Heart left ventricle (tissue), 16 donors: ENCODE measurements at regions not wholly inside any gene's neighbourhood (a gene's known extent, or its start where the extent isn't known, plus 50 kb on each side); places are given as distances from the start of the nearest gene placed in this dataset.

Source experiments
- ATAC-seq, 4 donors: fragments of 200-7000 bp; cut with Tn5 transposase; one replicate each; pipeline ENCODE4 v1.9.1; 2020 to 2022; ENCODE audit warnings: moderate library complexity in 4 of 4, mild to moderate bottlenecking in 3 of 4, moderate number of reproducible peaks in 1 of 4
- DNase-seq, 5 donors: peaks; one replicate each; pipeline ENCODE4 v3.0.0-alpha.2; 2020
- H3K27ac ChIP-seq, 12 donors: fragments of 200-600 bp; sonication (generic) in 4 of 12; one replicate each; pipeline versions ENCODE4 v1.5.0 to v1.8.0; 2016 to 2022; ENCODE audit warnings: mild to moderate bottlenecking in 2 of 12
- H3K27me3 ChIP-seq, 9 donors: fragments of 200-600 bp; sonication (generic) in 2 of 9; one replicate each; pipeline versions ENCODE4 v1.5.1 to v1.8.0; 2016 to 2022; ENCODE audit warnings: mild to moderate bottlenecking in 3 of 9
- H3K36me3 ChIP-seq, 9 donors: fragments of 200-600 bp; sonication (generic) in 2 of 9; one replicate each; pipeline versions ENCODE4 v1.5.0 to v1.8.0; 2018 to 2022; ENCODE audit warnings: mild to moderate bottlenecking in 2 of 9
- H3K4me1 ChIP-seq, 12 donors: fragments of 200-600 bp; sonication (generic) in 4 of 12; one replicate each; pipeline versions ENCODE4 v1.5.0 to v1.8.0; 2016 to 2022; ENCODE audit warnings: mild to moderate bottlenecking in 3 of 12
- H3K4me3 ChIP-seq, 12 donors: fragments of 200-600 bp; sonication (generic) in 4 of 12; one replicate each; pipeline versions ENCODE4 v1.5.0 to v1.8.0; 2017 to 2022; ENCODE audit warnings: mild to moderate bottlenecking in 9 of 12, moderate library complexity in 4 of 12
- H3K9me3 ChIP-seq, 12 donors: fragments of 200-600 bp; sonication (generic) in 4 of 12; one replicate each; pipeline versions ENCODE4 v1.5.0 to v1.8.0; 2016 to 2022; ENCODE audit warnings: mild to moderate bottlenecking in 1 of 12
- POLR2A ChIP-seq, 2 donors: fragments of 450-650 bp; IDR thresholded peaks; one replicate each; pipeline ENCODE4 v1.6.1; 2017; ENCODE audit warnings: antibody characterized with exemption in 2 of 2, mild to moderate bottlenecking in 2 of 2, moderate library complexity in 2 of 2
- WGBS, 4 donors: extraction: QIAGEN DNeasy Blood & Tissue Kit in 2 of 4; methylation state at CpG; one replicate each; pipeline versions ENCODE4 v1.1.5 to v1.1.7; 2013 to 2018; 5-methylcytosine and 5-hydroxymethylcytosine counted together
- intact Hi-C, 10 donors: fragments of 100-400 bp; cut with DNase I; formaldehyde crosslinking; loops; one replicate each; pipeline versions ENCODE4 v1.11.1 to v1.14.2; 2022
- TF ChIP-seq, protein P1 (sequence below), 12 donors: fragments of 200-600 bp; sonication (generic) in 4 of 12; IDR thresholded peaks; one replicate each; pipeline versions ENCODE4 v1.5.0 to v1.8.0; 2018 to 2022; ENCODE audit warnings: antibody characterized with exemption in 12 of 12, mild to moderate bottlenecking in 5 of 12
- donor health status: ischemic (EF 13 %, LVEDD 7.1; RV severe dilation, severe dysfunction).
- donor health status: healthy with polysubstance abuse.
- donor health status: DM: no; HTN: yes; CAD: no.
- donor health status: DM: no; HTN: no; CAD: no.
- donor health status: ischemic (EF 25% LVEDD 6.9; RV normal size, moderate dysfunction).
- donor health status: ischemic (EF 25% LVEDD 5.7; RV mildly dilated, moderate dysfunction).
- donor health status: healthy.
- donor health status: DM: yes; HTN: yes; CAD: no.
- donor health status: ischemic (EF 35%, LVEDD 5.7; RV mildly dilated, moderate dysfunction).
- donor health status: nonischemic (EF 11% LVEDD 7.7; RV severe dilation, severe dysfunction).
- donor health status: DM: yes; HTN: yes; CAD: no.
- donor health status: PGD.
- donor health status: ischemic (EF 29% LVEDD 5.4; RV normal size, mild dysfunction).
- donor health status: nonischemic (EF 23%, LVEDD 6.1; RV moderate dilation, normal function).

DNA sequence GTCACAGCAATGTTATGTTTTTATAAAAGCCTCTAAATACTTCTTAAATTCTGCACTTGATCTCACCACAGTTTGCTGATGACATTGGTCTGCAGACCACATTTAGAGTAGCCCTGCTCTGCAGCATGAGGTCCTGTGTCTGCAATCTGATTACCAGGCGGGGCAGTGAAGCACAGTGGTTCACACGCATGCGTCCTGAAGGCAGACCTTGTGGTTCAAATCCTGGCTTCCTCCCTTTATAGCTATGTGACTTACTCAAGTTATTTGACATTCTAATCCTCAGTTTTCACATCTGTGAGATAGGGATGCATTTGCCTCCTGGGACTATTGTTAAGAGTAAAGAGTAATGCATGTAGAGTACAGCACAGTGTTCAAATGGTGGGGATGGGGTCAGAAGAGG lies 50.3 kb downstream of the BMAL2 start:
- no peaks in the 10 kb centered on the region for H3K27me3 ChIP-seq
- H3K4me3 ChIP-seq, result no peak overlapping the region
- H3K4me1 ChIP-seq, result no peaks in the 10 kb centered on the region
- WGBS, 4 donors, result 94 to 99% (median 97%) methylated on average over 3 of the region's 3 CpGs
- H3K36me3 ChIP-seq, result no peaks in the 10 kb centered on the region
- DNase-seq (no peak), ATAC-seq (no peak)
- TF ChIP-seq, protein P1, sequence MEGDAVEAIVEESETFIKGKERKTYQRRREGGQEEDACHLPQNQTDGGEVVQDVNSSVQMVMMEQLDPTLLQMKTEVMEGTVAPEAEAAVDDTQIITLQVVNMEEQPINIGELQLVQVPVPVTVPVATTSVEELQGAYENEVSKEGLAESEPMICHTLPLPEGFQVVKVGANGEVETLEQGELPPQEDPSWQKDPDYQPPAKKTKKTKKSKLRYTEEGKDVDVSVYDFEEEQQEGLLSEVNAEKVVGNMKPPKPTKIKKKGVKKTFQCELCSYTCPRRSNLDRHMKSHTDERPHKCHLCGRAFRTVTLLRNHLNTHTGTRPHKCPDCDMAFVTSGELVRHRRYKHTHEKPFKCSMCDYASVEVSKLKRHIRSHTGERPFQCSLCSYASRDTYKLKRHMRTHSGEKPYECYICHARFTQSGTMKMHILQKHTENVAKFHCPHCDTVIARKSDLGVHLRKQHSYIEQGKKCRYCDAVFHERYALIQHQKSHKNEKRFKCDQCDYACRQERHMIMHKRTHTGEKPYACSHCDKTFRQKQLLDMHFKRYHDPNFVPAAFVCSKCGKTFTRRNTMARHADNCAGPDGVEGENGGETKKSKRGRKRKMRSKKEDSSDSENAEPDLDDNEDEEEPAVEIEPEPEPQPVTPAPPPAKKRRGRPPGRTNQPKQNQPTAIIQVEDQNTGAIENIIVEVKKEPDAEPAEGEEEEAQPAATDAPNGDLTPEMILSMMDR (IDR thresholded peaks at IDR 0.05), result no peak
- TF ChIP-seq POLR2A (IDR thresholded peaks at IDR 0.05), result no peak
- H3K27ac ChIP-seq, result no peak overlapping the region
- intact Hi-C loops, result no loop called here
- no peaks in the 10 kb centered on the region for H3K9me3 ChIP-seq

DNA sequence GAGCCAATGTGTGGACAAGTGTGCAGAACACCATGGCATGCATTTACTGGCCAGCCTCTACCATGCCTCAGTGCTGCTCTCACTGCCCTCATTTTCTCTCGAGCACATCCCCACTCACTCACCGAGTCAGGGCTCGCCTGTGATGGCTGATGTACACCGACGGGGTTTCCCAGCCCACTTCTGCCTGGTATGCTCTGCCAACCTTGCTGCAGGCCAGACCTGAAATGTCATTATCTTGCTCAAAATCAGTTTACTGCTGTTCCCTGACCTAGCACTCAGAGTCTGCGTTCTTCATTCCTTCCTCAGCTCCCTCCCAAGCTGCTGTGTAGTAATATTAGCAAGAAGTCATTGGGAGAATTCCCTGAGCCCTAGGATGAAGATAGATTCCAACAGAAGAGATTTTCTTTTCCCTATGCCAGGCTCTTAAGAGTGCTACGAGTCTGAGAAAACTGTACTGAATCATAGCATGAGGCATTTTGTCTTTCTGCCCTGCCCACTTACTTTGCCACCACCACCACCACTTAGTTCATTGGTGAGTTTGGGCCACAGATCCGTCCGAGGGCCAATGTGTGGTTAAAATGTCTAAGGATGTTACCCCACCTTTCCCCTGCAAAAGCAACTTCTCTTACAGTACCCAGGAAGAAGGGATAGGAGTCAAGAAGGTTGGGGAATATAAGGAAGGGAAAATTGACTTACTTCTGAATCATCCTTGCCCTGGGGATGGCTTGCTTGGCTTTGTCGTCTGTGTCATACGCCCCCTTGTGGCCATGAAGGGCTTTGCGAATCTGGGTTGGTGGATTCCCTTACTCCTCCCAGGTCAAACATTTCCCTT lies 51.0 kb downstream of the BMAL2 start:
- DNase-seq (peak; percentile 57 to 70 (median 63)), ATAC-seq (peak in 3 of 4 donors; percentile 57 to 80 (median 75))
- Histone ChIP-seq H3K27ac (no peak overlapping the region), H3K4me3 (no peak overlapping the region), H3K9me3 (no peaks in the 10 kb centered on the region), H3K4me1 (no peaks in the 10 kb centered on the region), H3K27me3 (no peaks in the 10 kb centered on the region), H3K36me3 (no peaks in the 10 kb centered on the region)
- WGBS, 4 donors, result 67 to 70% (median 69%) methylated on average over 12 of the region's 12 CpGs
- no peak for TF ChIP-seq POLR2A (IDR thresholded peaks at IDR 0.05)
- TF ChIP-seq, protein P1 (IDR thresholded peaks at IDR 0.05), result peak; percentile 71 to 94 (median 84)
- intact Hi-C loops, result no loop called here

DNA sequence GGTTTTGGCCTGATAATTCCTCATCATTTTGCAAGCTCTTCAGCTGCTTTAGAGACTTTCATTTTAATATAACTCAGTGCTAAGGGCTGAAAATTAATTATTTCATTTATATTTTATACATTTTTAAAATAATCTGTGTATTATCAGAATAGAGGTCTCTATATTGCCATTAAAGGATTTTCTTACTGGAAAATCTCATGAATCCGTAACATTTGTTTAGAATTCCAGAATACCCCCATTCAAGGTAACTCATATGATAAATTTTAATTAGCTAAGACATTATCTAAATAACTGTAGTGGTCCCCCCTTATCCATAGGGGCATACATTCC lies 51.6 kb downstream of the BMAL2 start:
- DNase-seq, result no peak
- WGBS, 4 donors, result 90 to 95% (median 93%) methylated on average over 1 of the region's 1 CpG
- no peak overlapping the region for H3K27ac ChIP-seq
- H3K27me3 ChIP-seq, result no peaks in the 10 kb centered on the region
- ATAC-seq, result no peak
- TF ChIP-seq, protein P1 (IDR thresholded peaks at IDR 0.05), result peak in 1 of 12 donors; percentile 11
- TF ChIP-seq POLR2A (IDR thresholded peaks at IDR 0.05), result no peak
- H3K4me1 ChIP-seq, result no peaks in the 10 kb centered on the region
- H3K9me3 ChIP-seq, result no peaks in the 10 kb centered on the region
- intact Hi-C loops, result no loop called here
- no peak overlapping the region for H3K4me3 ChIP-seq
- no peaks in the 10 kb centered on the region for H3K36me3 ChIP-seq

DNA sequence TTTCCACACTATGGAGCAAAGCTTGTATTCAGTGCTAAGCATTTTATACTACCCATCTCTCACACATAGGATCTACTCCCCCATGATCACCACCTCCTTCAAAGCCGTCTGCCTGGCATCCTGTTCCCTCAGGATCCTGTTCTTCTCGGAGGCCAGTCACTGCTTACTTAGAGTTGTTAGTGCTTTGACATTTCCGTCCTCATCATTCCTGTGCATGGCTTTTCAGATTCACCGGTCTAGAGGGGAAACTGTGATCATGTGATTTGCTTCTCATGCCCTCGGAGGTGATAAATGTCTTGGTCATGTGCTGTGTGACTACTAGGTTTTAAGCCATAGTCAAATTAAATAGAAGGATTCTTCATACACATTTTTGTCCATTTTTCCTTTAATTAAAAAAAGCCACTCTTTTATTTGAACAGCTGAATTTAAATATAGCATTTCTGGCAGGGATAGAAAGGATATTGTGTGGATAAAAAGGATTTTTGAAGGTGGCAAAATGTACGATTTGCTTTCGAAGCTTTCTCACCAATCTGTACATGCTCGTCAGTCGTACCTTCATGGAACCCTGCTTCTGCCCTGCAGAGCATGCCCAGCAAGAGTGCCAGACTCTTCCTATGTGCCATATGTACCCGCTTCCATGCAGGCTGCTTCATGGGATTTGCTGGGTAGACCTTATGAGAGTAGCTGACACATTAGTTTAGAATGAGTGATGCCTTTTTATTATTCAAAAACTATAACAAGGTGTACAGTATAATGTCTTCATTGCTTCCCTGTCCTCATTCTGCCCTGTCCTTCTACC lies 53.3 kb downstream of the BMAL2 start:
- ATAC-seq, result no peak
- WGBS, 4 donors, result 84 to 86% (median 85%) methylated on average over 10 of the region's 10 CpGs
- no peak for DNase-seq

More for the DNA sequence above, 53.3 kb downstream of the BMAL2 start:
- intact Hi-C loops, result no loop called here
- Histone ChIP-seq H3K9me3 (no peaks in the 10 kb centered on the region), H3K27me3 (no peaks in the 10 kb centered on the region), H3K36me3 (no peaks in the 10 kb centered on the region), H3K4me1 (no peaks in the 10 kb centered on the region), H3K4me3 (no peak overlapping the region), H3K27ac (no peak overlapping the region)
- TF ChIP-seq, protein P1 (IDR thresholded peaks at IDR 0.05), result no peak
